ENCODE measurements at regions not wholly inside any gene's neighbourhood (a gene's known extent, or its start where the extent isn't known, plus 50 kb on each side); places are given as distances from the start of the nearest gene placed in this dataset.

DNA sequence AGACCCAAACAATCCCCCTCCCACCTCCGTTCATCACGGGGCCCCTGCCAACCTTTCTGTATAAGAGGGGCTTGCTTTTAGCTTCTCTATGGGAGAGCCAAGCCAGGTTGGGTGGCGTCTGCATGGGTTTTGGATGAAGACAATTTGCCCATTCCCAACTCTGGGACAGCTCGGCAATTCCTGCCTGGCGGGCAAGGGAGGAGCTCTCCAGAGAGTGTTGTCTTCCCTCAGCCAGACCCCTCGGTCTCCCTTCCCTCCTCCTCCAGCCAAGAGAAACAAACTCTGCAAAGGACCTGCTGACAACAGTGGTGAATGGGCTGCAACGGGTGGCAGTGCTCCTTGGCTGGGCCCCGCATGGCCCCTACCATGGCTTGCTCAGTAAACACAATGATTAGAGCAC is 267.2 kb upstream of the HDAC4 start:
- Histone ChIP-seq H3K27me3 (no peaks in the 10 kb centered on the region), H3K36me3 (replicated peaks in 1 of 2; ENCODE audit: insufficient read depth in 1 of 2, low read depth in 2 of 2) (no peaks in the 10 kb centered on the region), H3K9me3 (no peaks in the 10 kb centered on the region), H3K4me3 (no peak overlapping the region), H3K4me1 (no peaks in the 10 kb centered on the region), H3K27ac (no peak overlapping the region)
- no peak for DNase-seq
- 57 to 76% methylated on average over 8 of the region's 8 CpGs for WGBS, 2 donors
- no peak for ATAC-seq
- TF ChIP-seq POLR2A (IDR thresholded peaks at IDR 0.05): no peak
- TF ChIP-seq, protein P1, sequence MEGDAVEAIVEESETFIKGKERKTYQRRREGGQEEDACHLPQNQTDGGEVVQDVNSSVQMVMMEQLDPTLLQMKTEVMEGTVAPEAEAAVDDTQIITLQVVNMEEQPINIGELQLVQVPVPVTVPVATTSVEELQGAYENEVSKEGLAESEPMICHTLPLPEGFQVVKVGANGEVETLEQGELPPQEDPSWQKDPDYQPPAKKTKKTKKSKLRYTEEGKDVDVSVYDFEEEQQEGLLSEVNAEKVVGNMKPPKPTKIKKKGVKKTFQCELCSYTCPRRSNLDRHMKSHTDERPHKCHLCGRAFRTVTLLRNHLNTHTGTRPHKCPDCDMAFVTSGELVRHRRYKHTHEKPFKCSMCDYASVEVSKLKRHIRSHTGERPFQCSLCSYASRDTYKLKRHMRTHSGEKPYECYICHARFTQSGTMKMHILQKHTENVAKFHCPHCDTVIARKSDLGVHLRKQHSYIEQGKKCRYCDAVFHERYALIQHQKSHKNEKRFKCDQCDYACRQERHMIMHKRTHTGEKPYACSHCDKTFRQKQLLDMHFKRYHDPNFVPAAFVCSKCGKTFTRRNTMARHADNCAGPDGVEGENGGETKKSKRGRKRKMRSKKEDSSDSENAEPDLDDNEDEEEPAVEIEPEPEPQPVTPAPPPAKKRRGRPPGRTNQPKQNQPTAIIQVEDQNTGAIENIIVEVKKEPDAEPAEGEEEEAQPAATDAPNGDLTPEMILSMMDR (IDR thresholded peaks at IDR 0.05): no peak
- intact Hi-C loops (cut with DNase I): no loop called here

DNA sequence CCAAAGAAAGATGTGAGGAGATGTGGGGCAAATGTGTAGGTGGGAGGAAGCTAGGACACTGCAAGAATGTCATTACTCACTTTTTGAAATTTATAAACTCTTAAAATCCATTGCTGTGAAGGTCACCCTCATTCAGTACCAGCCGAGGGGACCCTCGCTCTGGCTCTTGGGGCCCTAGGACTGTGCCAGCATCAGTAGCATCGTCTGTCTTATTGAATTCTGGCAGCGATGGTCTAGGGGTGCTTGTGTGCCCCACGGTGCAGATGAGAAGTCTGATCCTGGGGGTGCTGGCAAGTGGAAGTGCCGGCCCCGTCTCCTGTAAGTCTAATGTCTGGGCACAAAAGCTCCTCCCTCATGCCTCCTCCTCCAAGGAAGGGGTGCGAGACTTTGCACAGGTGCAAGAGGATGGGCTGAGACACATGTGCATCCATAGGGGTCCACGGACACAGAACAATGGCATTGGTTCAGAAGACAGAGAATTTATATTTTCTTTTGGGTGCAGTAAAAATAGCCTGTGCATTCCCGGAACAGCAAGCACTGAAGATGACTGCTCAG is 266.7 kb upstream of the HDAC4 start:
- TF ChIP-seq, protein P1 (IDR thresholded peaks at IDR 0.05): no peak
- TF ChIP-seq POLR2A (IDR thresholded peaks at IDR 0.05): no peak
- no peaks in the 10 kb centered on the region for H3K9me3 ChIP-seq
- no peak for DNase-seq
- no peak for ATAC-seq
- H3K27me3 ChIP-seq: no peaks in the 10 kb centered on the region
- H3K36me3 ChIP-seq (replicated peaks in 1 of 2; ENCODE audit: insufficient read depth in 1 of 2, low read depth in 2 of 2): no peaks in the 10 kb centered on the region
- H3K27ac ChIP-seq: no peak overlapping the region
- H3K4me1 ChIP-seq: no peaks in the 10 kb centered on the region
- intact Hi-C loops (cut with DNase I): no loop called here
- H3K4me3 ChIP-seq: no peak overlapping the region
- WGBS, 2 donors: 54 to 57% methylated on average over 10 of the region's 10 CpGs

DNA sequence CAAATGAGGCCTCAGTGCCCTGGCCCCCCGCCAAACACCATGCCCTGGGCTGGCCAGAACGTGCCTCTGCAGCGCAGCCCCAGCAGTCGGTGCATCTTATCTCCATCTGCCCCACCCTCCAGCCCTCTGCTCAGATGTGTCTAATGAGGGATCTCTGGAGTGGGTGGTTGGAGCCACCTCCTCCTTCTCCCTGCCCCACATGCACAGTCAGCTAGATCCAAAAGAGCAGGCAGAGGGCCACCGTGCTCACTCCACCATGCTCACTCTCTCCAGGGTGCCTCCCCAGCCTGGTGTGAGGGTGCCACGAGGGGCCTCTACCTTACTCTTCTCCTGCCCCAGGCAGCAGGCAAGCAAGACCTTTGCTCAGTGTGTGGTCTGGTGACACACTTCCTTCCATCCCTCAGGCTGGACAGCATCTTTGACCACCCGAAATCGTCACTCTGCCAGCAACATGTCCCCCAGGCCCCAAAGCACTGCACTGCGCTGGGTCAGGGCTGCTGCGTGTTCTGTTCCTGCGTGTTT is 266.1 kb upstream of the HDAC4 start:
- intact Hi-C loops (cut with DNase I): no loop called here
- H3K27ac ChIP-seq: no peak overlapping the region
- WGBS, 2 donors: 54 to 58% methylated on average over 11 of the region's 11 CpGs
- no peak for ATAC-seq
- DNase-seq: no peak
- TF ChIP-seq, protein P1 (IDR thresholded peaks at IDR 0.05): no peak
- no peak for TF ChIP-seq POLR2A (IDR thresholded peaks at IDR 0.05)
- H3K36me3 ChIP-seq (replicated peaks in 1 of 2; ENCODE audit: insufficient read depth in 1 of 2, low read depth in 2 of 2): no peaks in the 10 kb centered on the region
- H3K27me3 ChIP-seq: no peaks in the 10 kb centered on the region
- no peaks in the 10 kb centered on the region for H3K4me1 ChIP-seq
- H3K4me3 ChIP-seq: no peak overlapping the region
- no peaks in the 10 kb centered on the region for H3K9me3 ChIP-seq

DNA sequence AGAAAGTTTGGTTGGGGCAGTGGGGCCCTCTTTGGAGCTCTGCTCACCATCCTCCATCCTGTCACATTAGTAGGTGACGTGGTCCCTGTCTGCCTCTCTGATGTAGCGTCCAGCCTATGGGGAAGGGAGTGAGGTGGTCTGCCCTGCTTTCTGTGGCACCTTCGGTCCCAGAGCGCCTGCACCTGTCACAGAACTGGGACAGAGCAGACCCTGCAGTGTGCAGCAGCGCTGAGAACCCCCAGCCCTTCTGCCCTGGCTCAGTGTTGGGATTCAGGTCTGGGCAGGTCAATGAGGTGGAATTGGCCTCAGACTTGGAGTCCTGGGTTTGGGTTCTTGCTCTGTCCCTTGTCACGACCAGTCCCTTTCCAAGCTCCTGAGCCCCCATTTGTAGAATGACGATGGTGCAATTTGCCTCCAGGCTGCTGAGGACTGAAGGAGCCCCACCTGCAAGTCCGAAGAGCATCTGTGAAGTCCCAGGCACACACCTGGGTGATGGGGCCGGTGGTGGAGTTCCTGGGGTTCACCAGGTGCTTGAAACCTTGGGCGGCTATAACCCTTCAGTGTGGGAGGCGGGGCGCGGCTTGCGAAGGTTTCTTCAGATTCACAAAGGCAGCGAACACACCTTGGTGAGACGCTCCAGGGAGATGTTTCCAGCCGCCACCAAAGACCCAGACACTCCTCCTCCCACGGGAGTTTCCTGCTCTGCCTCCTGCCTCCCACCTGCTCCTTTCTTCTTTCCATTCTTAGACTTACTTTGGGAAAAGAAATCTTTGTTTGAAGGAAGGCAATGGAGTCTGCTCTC is 265.4 kb upstream of the HDAC4 start:
- no peak overlapping the region for H3K4me3 ChIP-seq
- WGBS, 2 donors: 75 to 77% methylated on average over 12 to 18 of the region's 18 CpGs
- H3K27ac ChIP-seq: no peak overlapping the region
- no peaks in the 10 kb centered on the region for H3K9me3 ChIP-seq
- DNase-seq: no peak
- no peak for TF ChIP-seq POLR2A (IDR thresholded peaks at IDR 0.05)
- TF ChIP-seq, protein P1 (IDR thresholded peaks at IDR 0.05): no peak
- H3K36me3 ChIP-seq (replicated peaks in 1 of 2; ENCODE audit: insufficient read depth in 1 of 2, low read depth in 2 of 2): no peaks in the 10 kb centered on the region
- no peaks in the 10 kb centered on the region for H3K27me3 ChIP-seq
- no peak for ATAC-seq
- H3K4me1 ChIP-seq: no peaks in the 10 kb centered on the region
- intact Hi-C loops (cut with DNase I): no loop called here
